Neural progenitor cell (in vitro differentiated cells): ENCODE measurements at regions not wholly inside any gene's neighbourhood (a gene's known extent, or its start where the extent isn't known, plus 50 kb on each side); places are given as distances from the start of the nearest gene placed in this dataset.

Source experiments
- CTCF ChIP-seq: fragments of 200-600 bp; sonication (generic); IDR thresholded peaks from 2 replicates; pipeline ENCODE4 v1.5.1; 2017; ENCODE audit warnings: antibody characterized with exemption, mild to moderate bottlenecking
- EZH2phosphoT487 ChIP-seq: fragments of 200-600 bp; sonication (generic); IDR thresholded peaks from 2 replicates; pipeline ENCODE4 v1.6.1; 2017; ENCODE audit warnings: antibody characterized with exemption

- TF ChIP-seq EZH2phosphoT487 (no peak), CTCF (no peak)
Measured at GRCh38 chr4:66769441-66769840, 775.9 kb downstream of the CENPC start.
